Tibial nerve (tissue), 4 donors: ENCODE measurements at regions not wholly inside any gene's neighbourhood (a gene's known extent, or its start where the extent isn't known, plus 50 kb on each side); places are given as distances from the start of the nearest gene placed in this dataset.

Source experiments
- CTCF ChIP-seq, 5 experiments: fragments of 200-600 bp in 3 of 5; fragments of 450-650 bp in 2 of 5; sonication (generic) in 3 of 5; IDR thresholded peaks; one replicate each; pipeline ENCODE4 v1.5.1; 2016 to 2019; ENCODE audit warnings: antibody characterized with exemption in 5 of 5, mild to moderate bottlenecking in 3 of 5, moderate library complexity in 2 of 5
- EP300 ChIP-seq, 2 donors: sonication (generic); formaldehyde crosslinking; IDR thresholded peaks; one replicate each; pipeline ENCODE4 v1.6.1; 2017; ENCODE audit warnings: antibody characterized with exemption in 2 of 2, mild to moderate bottlenecking in 1 of 2
- POLR2A ChIP-seq, 2 donors: fragments of 450-650 bp; IDR thresholded peaks; one replicate each; pipeline ENCODE4 v1.6.1; 2017; ENCODE audit warnings: antibody characterized with exemption in 2 of 2, mild to moderate bottlenecking in 2 of 2, moderate library complexity in 2 of 2

GRCh38 chr11:127440616-127441015 lies 440.0 kb upstream of the KIRREL3 start:
- TF ChIP-seq POLR2A (IDR thresholded peaks at IDR 0.05) (no peak), EP300 (IDR thresholded peaks at IDR 0.05) (no peak), CTCF (IDR thresholded peaks at IDR 0.05) (no peak)
